ENCODE measurements at regions not wholly inside any gene's neighbourhood (a gene's known extent, or its start where the extent isn't known, plus 50 kb on each side); places are given as distances from the start of the nearest gene placed in this dataset.

- no peak overlapping the region for H3K27ac ChIP-seq
- TF ChIP-seq ZFX (IDR thresholded peaks at IDR 0.05; ENCODE audit: borderline replicate concordance) (no peak), CTCF (IDR thresholded peaks at IDR 0.05) (no peak)
These were observed 388.0 kb downstream of the GPM6A start for GRCh38 chr4:175424111-175424510.

GRCh38 chr4:175427751-175428150 is 384.3 kb downstream of the GPM6A start:
- TF ChIP-seq CTCF (IDR thresholded peaks at IDR 0.05) (no peak), ZFX (IDR thresholded peaks at IDR 0.05; ENCODE audit: borderline replicate concordance) (no peak)
- H3K27ac ChIP-seq = no peak overlapping the region

GRCh38 chr4:175431694-175432093 is 380.4 kb downstream of the GPM6A start:
- no peak overlapping the region for H3K27ac ChIP-seq
- no peak for TF ChIP-seq ZFX (IDR thresholded peaks at IDR 0.05; ENCODE audit: borderline replicate concordance)
- TF ChIP-seq CTCF (IDR thresholded peaks at IDR 0.05) = no peak

GRCh38 chr4:175435381-175435783 is 376.7 kb downstream of the GPM6A start:
- no peak for TF ChIP-seq CTCF (IDR thresholded peaks at IDR 0.05)
- no peak for TF ChIP-seq ZFX (IDR thresholded peaks at IDR 0.05; ENCODE audit: borderline replicate concordance)
- H3K27ac ChIP-seq = no peak overlapping the region

- no peak for TF ChIP-seq ZFX (IDR thresholded peaks at IDR 0.05; ENCODE audit: borderline replicate concordance)
- TF ChIP-seq CTCF (IDR thresholded peaks at IDR 0.05) = no peak
- H3K27ac ChIP-seq = no peak overlapping the region
These were observed 375.9 kb downstream of the GPM6A start for GRCh38 chr4:175436196-175436595.

- TF ChIP-seq ZFX (IDR thresholded peaks at IDR 0.05; ENCODE audit: borderline replicate concordance) (no peak), CTCF (IDR thresholded peaks at IDR 0.05) (no peak)
- no peak overlapping the region for H3K27ac ChIP-seq
These were observed 371.3 kb downstream of the GPM6A start for GRCh38 chr4:175440786-175441185.

GRCh38 chr4:175441256-175441655 is 370.8 kb downstream of the GPM6A start:
- TF ChIP-seq CTCF (IDR thresholded peaks at IDR 0.05) = no peak
- TF ChIP-seq ZFX (IDR thresholded peaks at IDR 0.05; ENCODE audit: borderline replicate concordance) = no peak
- no peak overlapping the region for H3K27ac ChIP-seq

Data from 22Rv1 (cell line).